ENCODE measurements at regions not wholly inside any gene's neighbourhood (a gene's known extent, or its start where the extent isn't known, plus 50 kb on each side); places are given as distances from the start of the nearest gene placed in this dataset.

- Mint-ChIP-seq H3K27me3 (no peaks in the 10 kb centered on the region), H3K27ac (no peak overlapping the region), H3K9me3 (no peaks in the 10 kb centered on the region), H3K4me3 (no peak overlapping the region), H3K36me3 (ENCODE audit: low read depth) (no peaks in the 10 kb centered on the region), H3K4me1 (ENCODE audit: low read depth) (peaks cover 3% of the 10 kb centered on the region)
- ATAC-seq (no peak), DNase-seq (no peak)
- TF ChIP-seq CTCF (IDR thresholded peaks at IDR 0.05) = no peak
- intact Hi-C loops (cut with micrococcal nuclease) = no loop called here
- ChIA-PET POLR2A (no interaction called here), CTCF (no interaction called here)
Observed at GRCh38 chr13:73189776-73190175, 131.0 kb downstream of the KLF5 start.

GRCh38 chr13:73189362-73189761 lies 130.6 kb downstream of the KLF5 start:
- H3K27me3 Mint-ChIP-seq = no peaks in the 10 kb centered on the region
- H3K4me3 Mint-ChIP-seq = no peak overlapping the region
- DNase-seq (no peak), ATAC-seq (no peak)
- TF ChIP-seq CTCF (IDR thresholded peaks at IDR 0.05) = no peak
- no peaks in the 10 kb centered on the region for H3K9me3 Mint-ChIP-seq
- H3K4me1 Mint-ChIP-seq (ENCODE audit: low read depth) = peaks cover 3% of the 10 kb centered on the region
- POLR2A ChIA-PET = no interaction called here
- H3K27ac Mint-ChIP-seq = no peak overlapping the region
- no peaks in the 10 kb centered on the region for H3K36me3 Mint-ChIP-seq (ENCODE audit: low read depth)
- intact Hi-C loops (cut with micrococcal nuclease) = no loop called here
- CTCF ChIA-PET = no interaction called here

- H3K27me3 Mint-ChIP-seq = no peaks in the 10 kb centered on the region
- H3K36me3 Mint-ChIP-seq (ENCODE audit: low read depth) = no peaks in the 10 kb centered on the region
- no peaks in the 10 kb centered on the region for H3K9me3 Mint-ChIP-seq
- H3K4me3 Mint-ChIP-seq = no peak overlapping the region
- ATAC-seq (no peak), DNase-seq (no peak)
- POLR2A ChIA-PET = no interaction called here
- CTCF ChIA-PET = no interaction called here
- intact Hi-C loops (cut with micrococcal nuclease) = no loop called here
- TF ChIP-seq CTCF (IDR thresholded peaks at IDR 0.05) = no peak
- H3K27ac Mint-ChIP-seq = no peak overlapping the region
- H3K4me1 Mint-ChIP-seq (ENCODE audit: low read depth) = peaks cover 3% of the 10 kb centered on the region
Observed at GRCh38 chr13:73187106-73187505, 128.3 kb downstream of the KLF5 start.

- no peak for ATAC-seq
- H3K4me3 Mint-ChIP-seq = no peak overlapping the region
- intact Hi-C loops (cut with micrococcal nuclease) = loop anchor here (10.0 kb wide), 1 partner anchor 1065 kb away; no protein-coding TSS in a partner anchor
- POLR2A ChIA-PET = no interaction called here
- CTCF ChIA-PET = no interaction called here
- H3K27ac Mint-ChIP-seq = no peak overlapping the region
- DNase-seq = no peak
- no peaks in the 10 kb centered on the region for H3K4me1 Mint-ChIP-seq (ENCODE audit: low read depth)
- no peaks in the 10 kb centered on the region for H3K36me3 Mint-ChIP-seq (ENCODE audit: low read depth)
- H3K27me3 Mint-ChIP-seq = no peaks in the 10 kb centered on the region
- no peak for TF ChIP-seq CTCF (IDR thresholded peaks at IDR 0.05)
- H3K9me3 Mint-ChIP-seq = no peaks in the 10 kb centered on the region
Observed at GRCh38 chr13:73179650-73180274, 121.0 kb downstream of the KLF5 start.

- Mint-ChIP-seq H3K27ac (no peak overlapping the region), H3K4me1 (ENCODE audit: low read depth) (no peaks in the 10 kb centered on the region), H3K27me3 (no peaks in the 10 kb centered on the region), H3K4me3 (no peak overlapping the region), H3K36me3 (ENCODE audit: low read depth) (no peaks in the 10 kb centered on the region), H3K9me3 (no peaks in the 10 kb centered on the region)
- DNase-seq (no peak), ATAC-seq (no peak)
- intact Hi-C loops (cut with micrococcal nuclease) = loop anchor here (10.0 kb wide), 1 partner anchor 1067 kb away; no protein-coding TSS in a partner anchor
- CTCF ChIA-PET = no interaction called here
- POLR2A ChIA-PET = no interaction called here
- no peak for TF ChIP-seq CTCF (IDR thresholded peaks at IDR 0.05)
Observed at GRCh38 chr13:73177916-73178565, 119.2 kb downstream of the KLF5 start.
